HS-27A (cell line): ENCODE measurements at regions not wholly inside any gene's neighbourhood (a gene's known extent, or its start where the extent isn't known, plus 50 kb on each side); places are given as distances from the start of the nearest gene placed in this dataset.

Experiments
- DNase-seq: peaks from one replicate; pipeline ENCODE4 v3.0.0-alpha.2; 2012; ENCODE audit warnings: low read depth, missing footprints

- DNase-seq = no peak
These were observed 53.6 kb upstream of the TPM4 start for GRCh38 chr19:16022681-16023080.

DNA sequence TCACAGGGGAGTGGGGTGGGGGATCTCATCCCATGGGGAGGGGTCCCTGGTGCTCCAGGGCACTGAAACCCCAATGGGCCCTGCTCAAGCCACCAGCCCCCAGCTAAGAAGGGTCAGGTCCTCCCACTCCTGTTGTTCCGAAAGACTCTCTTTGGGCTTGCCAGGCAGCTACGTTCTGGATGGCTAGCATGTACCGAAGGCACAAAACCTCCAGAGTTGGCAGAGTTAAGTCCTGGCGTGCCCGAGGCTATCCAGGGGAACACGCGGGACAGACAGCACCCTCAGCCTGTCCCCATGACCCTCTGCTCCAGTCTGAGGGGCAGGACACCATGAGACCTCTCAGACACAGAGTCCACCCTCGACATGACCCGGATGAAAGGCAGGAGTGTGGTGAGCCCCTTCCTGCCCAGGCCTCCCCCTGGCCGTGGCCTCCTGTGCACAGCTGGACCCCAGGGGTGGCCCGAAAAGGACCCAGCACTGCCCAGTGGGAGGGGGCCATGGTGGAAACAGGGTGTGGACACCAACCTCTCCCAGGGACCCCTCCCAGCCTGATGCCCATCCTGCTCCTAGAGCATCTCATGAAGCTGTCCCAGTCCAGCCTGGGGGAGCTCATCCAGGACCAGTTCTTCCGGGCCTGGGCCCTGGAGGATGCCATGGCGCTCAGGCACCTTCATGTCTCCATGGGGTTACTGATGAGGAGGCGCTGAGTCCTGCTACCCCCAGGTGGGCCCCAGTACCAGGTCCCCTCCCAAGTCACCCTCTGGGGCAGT, 53.0 kb upstream of the TPM4 start:
- no peak for DNase-seq

- DNase-seq = no peak
These were observed 51.8 kb upstream of the TPM4 start for GRCh38 chr19:16024266-16025107.

DNA sequence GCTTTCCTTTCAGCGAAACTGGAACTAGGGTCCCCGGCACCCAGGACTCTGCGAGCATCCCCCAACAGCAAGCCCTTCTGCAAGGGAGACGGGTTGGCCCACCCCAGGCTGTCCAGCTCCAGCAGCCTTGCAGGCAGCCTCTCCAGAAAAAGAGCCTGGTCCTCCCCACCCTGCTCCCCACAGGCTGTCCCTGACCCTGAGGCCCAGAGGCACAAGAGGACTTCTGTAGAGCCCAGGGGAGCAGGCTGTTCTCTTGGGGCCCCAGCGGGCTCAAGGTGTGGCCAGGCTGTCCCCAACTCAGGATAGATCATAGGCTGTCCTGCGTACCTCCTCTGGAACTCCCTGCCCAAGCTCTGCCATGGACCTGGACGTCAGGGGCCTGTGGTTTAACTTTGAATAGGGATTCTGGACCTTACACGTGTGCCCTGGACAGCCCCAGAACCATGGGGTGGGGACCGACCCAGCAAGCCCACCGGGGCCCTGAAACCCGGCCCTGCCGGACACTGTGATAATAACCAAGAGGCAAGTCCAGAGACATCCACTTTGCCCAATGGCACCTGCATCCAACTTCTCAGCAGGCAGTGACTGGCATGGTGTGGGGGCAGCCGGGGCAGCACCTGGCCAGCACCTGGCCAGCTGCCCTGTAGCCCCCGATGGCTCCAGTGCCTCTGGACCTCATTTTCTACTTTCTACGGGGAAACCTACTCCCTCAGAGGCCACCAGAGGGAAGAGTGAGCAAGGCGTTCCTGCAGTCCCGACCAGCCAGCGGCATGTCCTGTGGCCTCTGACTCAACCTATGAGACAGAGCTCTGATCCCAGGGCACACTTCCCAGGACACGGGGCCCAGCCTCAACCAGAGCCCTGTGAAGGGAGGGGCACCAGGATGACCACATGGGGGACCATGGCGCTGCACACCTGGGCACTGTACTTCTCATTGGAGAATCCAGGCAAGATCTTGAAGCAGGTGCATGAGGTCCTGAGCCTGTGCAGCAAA, 50.9 kb upstream of the TPM4 start:
- DNase-seq = peak; percentile 30

GRCh38 chr19:16026131-16026530, 50.2 kb upstream of the TPM4 start:
- DNase-seq = no peak
